Cardiac septum (tissue), 1 donor: ENCODE measurements at regions not wholly inside any gene's neighbourhood (a gene's known extent, or its start where the extent isn't known, plus 50 kb on each side); places are given as distances from the start of the nearest gene placed in this dataset.

Source experiments
- DNase-seq: peaks from one replicate; pipeline ENCODE4 v3.0.0-alpha.2; 2020; ENCODE audit warnings: low spot score
- intact Hi-C: fragments of 100-400 bp; cut with DNase I; formaldehyde crosslinking; loops from one replicate; pipeline ENCODE4 v1.14.0; 2022
- donor health status: DM: no; HTN: no; CAD: no.

DNA sequence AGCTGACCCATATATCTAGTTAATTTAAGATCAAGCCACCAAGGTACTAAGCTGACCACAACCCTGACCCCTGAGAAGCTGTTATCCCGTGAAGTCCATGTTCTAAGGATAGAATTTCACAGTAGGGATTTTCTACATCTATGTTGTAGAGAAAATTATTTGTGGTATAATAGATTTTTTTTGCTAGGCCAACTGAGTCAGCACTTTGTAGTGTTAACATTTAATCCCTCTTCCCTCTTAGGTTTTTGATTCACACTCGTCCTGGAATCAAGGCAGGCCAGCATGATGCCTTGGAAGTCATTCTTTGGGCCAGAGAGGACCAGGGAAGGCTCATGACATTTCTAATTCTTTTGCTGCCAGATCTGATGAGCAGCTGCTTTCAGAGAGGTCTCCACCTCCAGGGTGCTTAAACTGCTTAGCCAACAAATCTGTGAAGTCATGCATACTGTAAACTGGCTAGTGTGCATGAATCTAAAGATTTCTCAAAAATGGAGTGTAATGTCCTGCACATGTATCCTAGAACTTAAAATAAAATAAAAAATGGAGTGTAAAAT lies 102.5 kb downstream of the RBM43 start:
- intact Hi-C loops = no loop called here
- no peak for DNase-seq

DNA sequence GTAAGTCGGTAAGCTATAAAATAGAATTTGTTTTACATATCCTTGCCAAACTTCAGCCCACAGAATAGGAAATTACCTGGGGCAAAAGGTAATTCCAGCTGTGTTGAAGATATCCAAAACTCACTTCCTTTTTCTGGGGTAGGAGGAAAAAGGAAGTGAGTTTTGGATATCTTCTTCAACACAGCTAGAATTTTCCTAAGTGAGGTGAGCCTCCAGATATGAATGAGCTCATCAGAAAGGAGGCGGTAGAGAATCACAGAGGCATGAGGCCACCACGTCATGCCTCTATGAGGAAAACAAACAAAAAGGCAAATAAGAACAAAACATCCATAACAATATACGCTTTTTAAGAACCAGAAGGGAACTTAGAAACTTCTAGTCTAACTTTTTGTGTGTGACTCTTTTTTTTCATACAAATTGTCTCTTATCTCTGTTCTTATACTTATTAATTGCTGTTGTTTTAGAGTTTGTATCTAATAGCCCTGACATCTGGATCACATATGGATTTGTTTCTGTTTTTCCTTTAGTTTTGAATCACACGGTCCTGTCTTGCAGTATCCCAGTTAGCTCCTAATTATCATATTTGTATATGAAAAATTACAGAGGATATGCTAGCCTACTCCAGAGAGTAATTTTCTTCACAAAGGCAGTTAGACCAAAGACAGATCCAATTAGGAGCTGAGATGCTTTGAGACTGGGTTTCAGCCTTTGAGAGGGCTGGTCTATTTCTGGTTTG lies 104.5 kb downstream of the RBM43 start:
- DNase-seq = no peak
- intact Hi-C loops = no loop called here

- intact Hi-C loops = no loop called here
- DNase-seq = no peak
Observed at GRCh38 chr2:151156431-151156830, 105.2 kb downstream of the RBM43 start.

DNA sequence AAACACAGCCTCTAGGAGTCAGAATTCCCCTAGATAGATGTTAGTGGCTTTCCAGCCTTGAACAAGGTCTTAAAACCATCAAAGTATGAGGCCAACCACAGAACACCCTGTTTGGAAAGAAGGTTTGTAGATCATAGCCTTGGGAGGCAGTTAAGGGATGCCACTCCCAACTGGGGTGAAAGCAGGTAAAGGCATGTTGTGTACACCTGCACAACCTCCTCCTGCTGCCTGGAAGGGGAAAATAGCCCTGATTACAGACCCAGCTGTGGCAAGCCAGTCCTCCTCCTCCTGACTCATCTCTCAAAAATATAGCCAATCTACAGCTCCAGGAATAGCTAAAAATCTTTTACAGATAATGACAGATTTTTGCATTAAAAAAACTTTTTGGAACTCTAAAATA lies 108.1 kb downstream of the RBM43 start:
- no peak for DNase-seq
- intact Hi-C loops = no loop called here

DNA sequence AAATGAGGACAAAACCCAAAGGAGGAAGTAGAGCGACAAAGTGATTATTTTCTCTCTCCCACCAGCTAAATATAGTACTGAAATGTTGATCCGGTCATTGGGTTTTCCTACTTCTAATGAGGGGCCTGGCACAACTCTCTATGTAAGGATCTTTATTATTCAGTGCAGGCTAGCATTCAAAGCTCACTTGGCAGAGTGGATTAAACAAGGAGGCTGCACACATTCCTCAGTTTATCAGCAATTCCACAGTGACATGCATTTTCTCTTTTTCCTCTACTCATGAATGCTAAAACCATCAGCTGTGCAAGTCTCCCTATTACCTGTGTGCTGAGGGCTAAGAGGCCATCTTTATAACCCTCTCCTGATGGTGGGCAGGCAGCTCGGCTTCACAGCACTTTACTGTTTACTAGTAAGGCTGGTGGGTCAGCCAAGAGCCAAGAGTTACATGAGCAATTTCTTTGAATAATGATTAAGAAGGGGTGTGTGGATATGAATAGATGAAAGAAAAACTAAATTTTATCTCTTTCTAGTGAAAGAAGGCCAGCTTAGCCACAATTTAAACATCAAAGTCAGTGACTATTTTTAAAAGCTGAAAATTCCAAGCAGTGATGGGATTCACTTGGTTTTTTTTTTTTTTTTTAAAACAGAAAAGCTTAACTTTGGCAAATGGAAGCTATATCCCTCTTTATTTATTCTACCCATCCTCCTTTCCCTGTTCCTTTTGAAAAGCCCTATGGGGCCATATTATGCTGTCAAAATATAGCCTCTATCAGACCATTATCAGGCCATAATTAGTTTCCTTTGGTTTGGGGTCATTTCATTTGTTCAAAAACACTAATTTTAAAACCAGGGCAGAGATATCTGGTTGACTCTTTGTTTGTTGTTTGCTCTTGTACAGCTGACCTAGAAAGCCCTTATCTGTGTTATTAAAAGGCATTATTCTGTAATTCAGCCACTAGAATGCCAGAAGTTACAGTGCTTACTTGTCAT lies 111.0 kb downstream of the RBM43 start:
- intact Hi-C loops = no loop called here
- DNase-seq = no peak

- intact Hi-C loops = no loop called here
- no peak for DNase-seq
Observed at GRCh38 chr2:151138507-151138906, 123.2 kb downstream of the RBM43 start.

- intact Hi-C loops = no loop called here
- DNase-seq = no peak
Observed at GRCh38 chr2:151137526-151137925, 124.1 kb downstream of the RBM43 start.

GRCh38 chr2:151120011-151120410 lies 141.7 kb downstream of the RBM43 start:
- intact Hi-C loops = no loop called here
- DNase-seq = no peak

GRCh38 chr2:151119374-151119773 lies 142.3 kb downstream of the RBM43 start:
- no peak for DNase-seq
- intact Hi-C loops = no loop called here

GRCh38 chr2:151118269-151118668 lies 143.4 kb downstream of the RBM43 start:
- intact Hi-C loops = no loop called here
- DNase-seq = no peak

GRCh38 chr2:151114874-151115273 lies 146.8 kb downstream of the RBM43 start:
- intact Hi-C loops = no loop called here
- no peak for DNase-seq

GRCh38 chr2:151113318-151113717 lies 148.3 kb downstream of the RBM43 start:
- intact Hi-C loops = no loop called here
- no peak for DNase-seq

DNA sequence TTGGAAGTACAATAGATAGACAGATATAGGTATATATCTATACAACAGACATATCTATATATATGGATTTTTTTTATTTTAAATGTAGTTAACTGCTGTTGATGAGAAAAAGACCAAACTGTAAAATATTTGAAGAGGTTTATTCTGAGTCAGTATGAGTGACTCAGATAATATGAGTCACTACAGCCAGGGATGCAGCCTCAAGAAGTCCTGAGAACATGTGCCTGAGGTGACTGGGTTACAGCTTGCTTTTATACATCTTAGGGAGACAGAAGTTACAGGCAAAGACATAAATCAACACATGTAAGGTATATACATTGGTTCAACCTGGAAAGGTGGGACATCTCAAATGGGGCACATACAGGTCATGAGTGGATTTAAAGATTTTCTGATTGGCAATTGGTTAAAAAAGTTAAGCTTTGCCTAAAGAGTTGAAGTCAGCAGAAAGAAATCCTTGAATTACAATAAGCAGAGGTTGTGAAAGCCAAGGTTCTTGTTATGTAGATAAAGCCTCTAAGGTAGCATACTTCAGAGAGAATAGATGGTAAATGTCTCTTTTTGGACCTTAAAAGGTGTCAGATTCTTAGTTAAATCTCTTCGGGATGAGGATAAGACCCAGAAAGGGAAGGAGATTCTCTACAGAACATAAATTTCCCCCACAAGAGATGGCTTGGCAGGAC lies 149.9 kb downstream of the RBM43 start:
- intact Hi-C loops = no loop called here
- no peak for DNase-seq

GRCh38 chr2:151106805-151107506 lies 154.7 kb downstream of the RBM43 start:
- intact Hi-C loops = no loop called here
- DNase-seq = no peak

DNA sequence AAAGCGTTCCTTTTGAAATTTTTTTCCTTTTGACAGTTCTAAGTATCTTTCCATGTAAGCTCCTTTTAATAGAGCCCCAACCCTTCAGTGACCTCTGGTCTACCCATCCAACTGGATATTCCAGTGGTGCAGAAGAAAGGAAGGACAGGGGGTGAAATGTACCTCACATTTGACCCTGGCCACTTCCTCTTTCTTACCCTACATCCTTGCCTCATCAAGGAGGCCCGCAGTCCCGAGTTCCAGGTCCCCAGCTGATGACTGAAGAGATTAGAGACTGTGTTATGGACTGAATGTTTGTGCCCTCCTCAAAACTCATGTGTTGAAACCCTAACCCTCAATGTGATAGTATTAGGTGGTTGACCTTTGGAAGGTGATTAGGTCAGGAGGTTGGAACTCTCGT lies 158.1 kb downstream of the RBM43 start:
- no peak for DNase-seq
- intact Hi-C loops = no loop called here

DNA sequence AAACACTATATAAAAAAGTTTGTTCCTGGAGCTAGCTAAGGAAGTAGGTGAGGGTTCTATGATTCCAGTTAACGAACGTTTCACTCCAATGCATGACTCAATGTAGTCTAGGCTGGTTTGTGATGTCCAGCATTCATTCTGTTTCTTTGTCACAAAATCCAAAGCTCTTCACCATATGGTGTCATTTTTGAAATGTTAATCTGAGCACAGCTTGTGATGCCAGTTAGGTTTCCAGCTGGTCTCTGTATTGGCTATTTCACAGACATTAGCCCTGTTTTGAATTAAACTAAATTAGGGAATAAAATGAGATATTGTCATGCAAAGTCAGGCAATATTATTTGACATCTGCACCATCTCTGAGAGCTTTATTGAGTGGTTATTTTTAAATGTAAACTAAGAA lies 159.4 kb downstream of the RBM43 start:
- intact Hi-C loops = no loop called here
- no peak for DNase-seq

GRCh38 chr2:151098841-151099240 lies 162.8 kb downstream of the RBM43 start:
- intact Hi-C loops = no loop called here
- no peak for DNase-seq

DNA sequence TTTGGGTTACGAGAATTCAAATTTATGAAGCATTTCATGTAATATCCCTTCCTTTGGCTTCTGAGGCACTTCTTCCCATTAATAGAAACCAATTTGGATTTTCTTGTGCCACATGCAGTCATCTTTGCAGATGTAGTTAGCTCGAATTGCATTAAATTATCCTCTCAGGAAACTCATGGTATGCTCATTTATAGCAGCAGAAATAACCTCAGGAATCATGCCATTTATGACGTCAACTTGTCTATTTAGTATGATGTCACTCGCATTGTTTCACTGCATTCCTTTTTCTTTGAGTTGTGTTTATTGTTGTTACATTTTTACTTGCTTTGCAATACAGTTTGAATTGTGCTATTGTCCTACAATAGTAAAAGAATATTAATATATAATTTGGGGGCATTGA lies 163.8 kb downstream of the RBM43 start:
- DNase-seq = no peak
- intact Hi-C loops = no loop called here

DNA sequence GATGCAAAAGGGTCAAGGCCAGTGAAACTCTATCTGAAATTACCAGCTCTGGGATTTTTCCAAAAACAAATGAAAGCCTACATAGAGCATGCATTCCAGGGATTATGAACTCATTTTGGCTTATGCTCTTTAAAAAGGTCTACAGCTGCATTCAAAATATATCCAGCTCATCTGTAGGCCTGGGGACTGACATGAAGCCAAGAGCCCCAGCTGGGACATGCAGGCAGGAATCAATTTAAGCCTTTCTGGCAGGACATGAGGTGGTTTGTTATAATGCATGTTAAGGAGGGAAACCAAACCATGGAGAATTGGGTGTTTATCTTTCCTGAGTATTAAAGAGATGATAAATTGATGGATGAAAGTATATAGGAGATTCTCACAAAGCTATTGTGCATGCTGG lies 164.5 kb downstream of the RBM43 start:
- intact Hi-C loops = no loop called here
- no peak for DNase-seq
